Ishikawa (cell line): ENCODE measurements at regions not wholly inside any gene's neighbourhood (a gene's known extent, or its start where the extent isn't known, plus 50 kb on each side); places are given as distances from the start of the nearest gene placed in this dataset.

Experiments
- CEBPB ChIP-seq: IDR thresholded peaks from 2 replicates; pipeline ENCODE4 v1.6.1; 2012
- EP300 ChIP-seq: IDR thresholded peaks from 2 replicates; pipeline ENCODE4 v1.6.1; 2012; ENCODE audit warnings: borderline replicate concordance
- FOXM1 ChIP-seq: IDR thresholded peaks from 2 replicates; pipeline ENCODE4 v1.6.1; 2012; ENCODE audit warnings: low read depth, borderline replicate concordance
- NFIC ChIP-seq: IDR thresholded peaks from 2 replicates; pipeline ENCODE4 v1.6.1; 2012
- RAD21 ChIP-seq: IDR thresholded peaks from 2 replicates; pipeline ENCODE4 v1.6.1; 2012; ENCODE audit warnings: low read depth
- REST ChIP-seq: IDR thresholded peaks from 2 replicates; pipeline ENCODE4 v1.6.1; 2012; ENCODE audit warnings: low read depth, mild to moderate bottlenecking
- TAF1 ChIP-seq: IDR thresholded peaks from 2 replicates; pipeline ENCODE4 v1.6.1; 2012; ENCODE audit warnings: low read depth, mild to moderate bottlenecking
- TCF12 ChIP-seq: IDR thresholded peaks from 2 replicates; pipeline ENCODE4 v1.6.1; 2012; ENCODE audit warnings: low read depth
- TEAD4 ChIP-seq: IDR thresholded peaks from 2 replicates; pipeline ENCODE4 v1.6.1; 2012
- USF1 ChIP-seq: IDR thresholded peaks from 2 replicates; pipeline ENCODE4 v1.6.1; 2012
- ZBTB7A ChIP-seq: IDR thresholded peaks from 2 replicates; pipeline ENCODE4 v1.6.1; 2012; ENCODE audit warnings: low read depth
- TF ChIP-seq, protein P1 (sequence below): IDR thresholded peaks from 2 replicates; pipeline ENCODE4 v1.6.1; 2012

- TF ChIP-seq, protein P1, sequence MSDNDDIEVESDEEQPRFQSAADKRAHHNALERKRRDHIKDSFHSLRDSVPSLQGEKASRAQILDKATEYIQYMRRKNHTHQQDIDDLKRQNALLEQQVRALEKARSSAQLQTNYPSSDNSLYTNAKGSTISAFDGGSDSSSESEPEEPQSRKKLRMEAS, result no peak
- TF ChIP-seq RAD21 (no peak), USF1 (no peak), TAF1 (no peak), EP300 (no peak), FOXM1 (no peak), NFIC (no peak), TEAD4 (no peak), REST (no peak), ZBTB7A (no peak), TCF12 (no peak), CEBPB (no peak)
These were observed 176.4 kb downstream of the SLC38A4 start for GRCh38 chr12:46649433-46649832.
